Right atrium auricular region (tissue), 2 donors: ENCODE measurements at regions not wholly inside any gene's neighbourhood (a gene's known extent, or its start where the extent isn't known, plus 50 kb on each side); places are given as distances from the start of the nearest gene placed in this dataset.

Experiments
- DNase-seq: peaks from one replicate; pipeline ENCODE4 v3.0.0-alpha.2; 2019; ENCODE audit warnings: low spot score
- H3K27ac ChIP-seq, 2 donors: fragments of 200-600 bp; sonication (generic); 1 replicate in 1 of 2; 2 replicates in 1 of 2; pipeline ENCODE4 v1.5.1; 2016 to 2019
- H3K27me3 ChIP-seq, 2 donors: fragments of 200-600 bp; sonication (generic); one replicate each; pipeline versions ENCODE4 v1.5.1 to v1.6.0; 2017 to 2019
- H3K36me3 ChIP-seq: fragments of 200-600 bp; sonication (generic); one replicate; pipeline ENCODE4 v1.5.1; 2016
- H3K4me1 ChIP-seq, 2 donors: fragments of 200-600 bp; sonication (generic); one replicate each; pipeline versions ENCODE4 v1.5.1 to v1.6.0; 2017 to 2019
- H3K4me3 ChIP-seq, 2 donors: fragments of 200-600 bp; sonication (generic); 1 replicate in 1 of 2; 2 replicates in 1 of 2; pipeline ENCODE4 v1.5.1; 2017 to 2019; ENCODE audit warnings: mild to moderate bottlenecking in 1 of 2, moderate library complexity in 1 of 2
- H3K9me3 ChIP-seq, 2 donors: fragments of 200-600 bp; sonication (generic); one replicate each; pipeline ENCODE4 v1.5.1; 2019
- TF ChIP-seq, protein P1 (sequence below), 2 donors: fragments of 200-600 bp; sonication (generic); IDR thresholded peaks; one replicate each; pipeline ENCODE4 v1.5.1; 2019; ENCODE audit warnings: antibody characterized with exemption in 2 of 2

DNA sequence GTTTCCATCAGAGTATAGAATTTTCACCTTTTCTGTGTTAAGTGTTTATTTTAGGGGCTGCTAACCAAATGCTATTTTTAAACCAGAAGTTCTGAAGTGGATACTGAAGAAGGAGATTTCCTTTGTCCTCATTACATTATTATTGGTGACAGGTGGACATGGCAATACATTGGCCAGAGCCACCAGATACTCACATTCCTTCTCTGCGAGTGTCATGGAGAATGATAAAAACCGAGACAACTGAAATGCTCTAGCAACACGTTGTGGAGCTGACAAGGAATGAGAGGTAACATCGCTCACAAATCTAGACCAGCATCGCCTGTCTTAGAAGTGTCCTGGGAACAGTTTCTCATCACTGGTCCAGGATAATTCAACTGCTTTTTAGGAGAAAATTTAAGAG, 241.2 kb downstream of the IRS1 start:
- H3K4me1 ChIP-seq = no peaks in the 10 kb centered on the region
- no peaks in the 10 kb centered on the region for H3K9me3 ChIP-seq
- H3K27me3 ChIP-seq = no peaks in the 10 kb centered on the region
- H3K27ac ChIP-seq = no peak overlapping the region
- TF ChIP-seq, protein P1, sequence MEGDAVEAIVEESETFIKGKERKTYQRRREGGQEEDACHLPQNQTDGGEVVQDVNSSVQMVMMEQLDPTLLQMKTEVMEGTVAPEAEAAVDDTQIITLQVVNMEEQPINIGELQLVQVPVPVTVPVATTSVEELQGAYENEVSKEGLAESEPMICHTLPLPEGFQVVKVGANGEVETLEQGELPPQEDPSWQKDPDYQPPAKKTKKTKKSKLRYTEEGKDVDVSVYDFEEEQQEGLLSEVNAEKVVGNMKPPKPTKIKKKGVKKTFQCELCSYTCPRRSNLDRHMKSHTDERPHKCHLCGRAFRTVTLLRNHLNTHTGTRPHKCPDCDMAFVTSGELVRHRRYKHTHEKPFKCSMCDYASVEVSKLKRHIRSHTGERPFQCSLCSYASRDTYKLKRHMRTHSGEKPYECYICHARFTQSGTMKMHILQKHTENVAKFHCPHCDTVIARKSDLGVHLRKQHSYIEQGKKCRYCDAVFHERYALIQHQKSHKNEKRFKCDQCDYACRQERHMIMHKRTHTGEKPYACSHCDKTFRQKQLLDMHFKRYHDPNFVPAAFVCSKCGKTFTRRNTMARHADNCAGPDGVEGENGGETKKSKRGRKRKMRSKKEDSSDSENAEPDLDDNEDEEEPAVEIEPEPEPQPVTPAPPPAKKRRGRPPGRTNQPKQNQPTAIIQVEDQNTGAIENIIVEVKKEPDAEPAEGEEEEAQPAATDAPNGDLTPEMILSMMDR (IDR thresholded peaks at IDR 0.05) = no peak
- DNase-seq = no peak
- H3K4me3 ChIP-seq = no peak overlapping the region
- H3K36me3 ChIP-seq = no peaks in the 10 kb centered on the region

DNA sequence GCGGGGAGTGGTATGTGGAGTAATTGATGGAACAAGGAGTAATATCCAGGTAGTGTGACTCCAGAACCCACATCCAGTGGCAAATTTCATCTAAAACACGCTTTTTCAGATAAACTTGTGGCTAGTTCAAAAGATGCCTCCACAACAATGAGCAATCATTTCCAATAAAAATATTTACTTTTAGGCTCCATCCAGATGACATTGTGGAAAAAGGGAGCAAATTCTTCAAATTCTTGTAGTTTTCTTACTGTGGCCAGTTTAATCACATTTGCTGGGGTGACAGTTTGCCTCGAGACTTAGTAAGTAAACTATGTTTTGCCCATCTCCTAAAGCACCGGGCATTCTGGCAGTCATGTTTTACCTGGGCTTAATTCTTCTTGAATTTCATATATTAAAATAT, 243.6 kb downstream of the IRS1 start:
- Histone ChIP-seq H3K27ac (no peak overlapping the region), H3K4me3 (no peak overlapping the region), H3K9me3 (no peaks in the 10 kb centered on the region), H3K36me3 (no peaks in the 10 kb centered on the region), H3K4me1 (no peaks in the 10 kb centered on the region), H3K27me3 (no peaks in the 10 kb centered on the region)
- TF ChIP-seq, protein P1 (IDR thresholded peaks at IDR 0.05) = no peak
- no peak for DNase-seq

DNA sequence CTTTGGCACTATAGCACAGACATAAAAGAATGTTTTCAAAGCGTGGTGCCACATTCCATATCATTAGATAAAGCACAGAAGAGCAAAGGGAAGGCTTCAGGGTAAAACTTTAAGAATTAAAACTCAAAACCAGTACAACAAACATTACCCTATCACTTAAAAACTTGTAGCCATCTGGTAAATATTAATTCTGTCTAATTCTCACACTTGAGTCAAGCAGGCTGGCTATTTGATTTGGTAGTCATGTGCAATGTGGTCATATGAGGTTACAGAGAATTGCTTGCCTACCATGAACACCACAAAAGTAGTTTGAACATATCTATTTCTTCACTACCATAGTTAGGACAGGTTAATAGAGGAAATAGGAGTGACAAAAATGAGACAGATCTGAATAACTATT, 244.9 kb downstream of the IRS1 start:
- no peak for DNase-seq
- Histone ChIP-seq H3K27me3 (no peaks in the 10 kb centered on the region), H3K4me3 (no peak overlapping the region), H3K36me3 (no peaks in the 10 kb centered on the region), H3K9me3 (no peaks in the 10 kb centered on the region), H3K27ac (no peak overlapping the region), H3K4me1 (no peaks in the 10 kb centered on the region)
- TF ChIP-seq, protein P1 (IDR thresholded peaks at IDR 0.05) = no peak

DNA sequence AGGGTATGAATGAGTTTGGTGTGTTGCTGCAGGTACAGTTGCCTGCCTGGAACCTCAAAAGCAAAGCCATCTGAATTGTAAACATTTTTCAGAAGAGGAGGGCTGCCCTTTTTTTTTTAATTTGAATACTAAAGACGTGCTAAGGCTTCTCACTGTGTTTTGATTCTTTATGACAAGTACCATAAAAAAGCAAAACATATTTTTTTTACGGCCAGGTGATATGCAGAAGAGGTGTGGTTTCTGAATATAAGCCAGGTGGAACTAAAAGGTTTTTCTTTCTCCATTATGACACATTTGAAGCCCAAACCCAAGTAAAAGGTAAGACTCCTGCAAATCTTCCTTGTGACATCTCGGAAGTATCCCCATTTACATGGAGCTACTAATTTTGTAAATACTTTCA, 246.3 kb downstream of the IRS1 start:
- Histone ChIP-seq H3K9me3 (no peaks in the 10 kb centered on the region), H3K4me3 (no peak overlapping the region), H3K27me3 (no peaks in the 10 kb centered on the region), H3K4me1 (peaks cover 0 to 8% of the 10 kb centered on the region in 2 donors), H3K36me3 (no peaks in the 10 kb centered on the region), H3K27ac (no peak overlapping the region)
- DNase-seq = no peak
- TF ChIP-seq, protein P1 (IDR thresholded peaks at IDR 0.05) = no peak

DNA sequence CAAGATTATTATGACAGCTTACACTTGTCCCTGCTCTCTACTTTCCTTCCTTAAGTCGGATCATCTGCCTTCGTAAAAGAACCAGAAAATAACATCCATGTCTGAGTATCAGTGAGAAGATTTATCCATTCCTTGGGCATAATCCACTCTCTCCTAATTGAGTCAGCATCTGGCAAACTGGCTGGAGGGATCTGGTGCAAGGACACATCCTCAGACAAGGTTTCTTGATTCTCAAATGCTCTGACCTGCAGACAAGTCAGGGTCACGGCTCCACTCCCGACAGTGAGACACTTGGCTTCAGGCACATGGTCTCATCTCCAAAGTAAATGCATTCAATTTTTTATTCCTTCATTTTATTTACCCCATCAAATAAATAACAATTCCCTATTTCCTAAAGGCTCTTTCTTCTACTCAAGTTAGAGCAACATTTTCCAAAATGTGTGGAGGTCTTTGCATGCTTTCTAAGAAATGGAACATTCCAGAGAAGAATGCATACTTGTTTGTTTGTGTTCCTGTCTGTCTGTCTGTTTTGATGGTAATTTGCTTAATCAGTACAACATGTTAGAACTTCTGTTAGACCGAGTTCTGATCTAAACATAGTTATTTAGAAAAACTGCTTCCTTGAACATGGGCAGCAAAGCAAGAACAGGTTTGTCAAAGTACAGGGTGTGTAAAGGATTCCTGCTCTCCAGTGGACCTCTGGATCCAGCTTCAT, 246.9 kb downstream of the IRS1 start:
- no peak for DNase-seq
- peaks cover 0 to 9% of the 10 kb centered on the region in 2 donors for H3K4me1 ChIP-seq
- no peak overlapping the region for H3K27ac ChIP-seq
- no peaks in the 10 kb centered on the region for H3K36me3 ChIP-seq
- no peaks in the 10 kb centered on the region for H3K9me3 ChIP-seq
- H3K27me3 ChIP-seq = no peaks in the 10 kb centered on the region
- no peak overlapping the region for H3K4me3 ChIP-seq
- TF ChIP-seq, protein P1 (IDR thresholded peaks at IDR 0.05) = no peak
